Glomerular visceral epithelial cell (primary cell): ENCODE measurements at regions not wholly inside any gene's neighbourhood (a gene's known extent, or its start where the extent isn't known, plus 50 kb on each side); places are given as distances from the start of the nearest gene placed in this dataset.
A peak's percentile ranks its signal among the peaks of the same experiment; 100 is the strongest.
"Not testable (repeated sequence)": the region's sequence is repeated elsewhere in the genome, so short reads cannot be mapped to it uniquely, and the experiment has no call there.

ENCODE experiments used
- DNase-seq: peaks from one replicate; pipeline ENCODE4 v3.0.0-alpha.2; 2016; ENCODE audit errors: extremely low spot score

DNA sequence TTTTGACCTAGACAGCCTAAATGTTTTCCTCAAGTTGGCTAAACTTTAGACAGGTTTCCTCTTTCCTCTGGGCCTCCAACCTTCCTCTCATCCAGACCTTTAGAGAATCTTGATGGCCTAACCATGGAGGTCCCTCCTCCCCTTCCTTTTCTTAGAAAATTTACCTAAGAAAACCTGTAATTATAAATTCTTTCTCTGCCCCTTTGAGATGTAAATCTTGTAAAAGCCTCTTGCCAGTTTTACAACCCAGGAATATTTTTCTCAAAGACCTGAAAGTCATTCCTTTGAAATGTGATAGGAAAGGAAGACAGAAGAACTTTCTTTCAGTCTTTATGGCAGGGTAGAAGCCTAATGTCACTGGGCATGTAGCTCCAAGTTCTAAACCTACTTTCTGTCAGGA, 1752.6 kb upstream of the C9orf72 start:
- no peak for DNase-seq

DNA sequence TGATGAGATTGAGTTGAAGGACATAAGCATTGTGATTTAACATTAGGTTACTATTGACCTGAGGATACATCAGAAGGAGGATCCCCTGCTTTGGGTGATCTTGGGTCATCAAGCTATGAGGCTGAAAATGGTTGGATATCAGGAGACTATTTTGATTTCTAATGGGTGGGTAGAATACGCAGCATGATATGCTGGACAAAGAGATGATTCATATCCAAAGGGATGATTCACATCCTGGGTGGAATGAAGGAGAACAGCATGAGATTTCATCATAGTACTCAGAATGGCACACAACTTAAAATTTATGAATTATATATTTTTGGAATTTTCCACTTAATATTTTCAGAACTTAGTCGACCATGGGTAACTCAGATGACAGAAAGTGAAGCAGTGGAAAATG, 1759.5 kb upstream of the C9orf72 start:
- DNase-seq = peak; percentile 57

DNA sequence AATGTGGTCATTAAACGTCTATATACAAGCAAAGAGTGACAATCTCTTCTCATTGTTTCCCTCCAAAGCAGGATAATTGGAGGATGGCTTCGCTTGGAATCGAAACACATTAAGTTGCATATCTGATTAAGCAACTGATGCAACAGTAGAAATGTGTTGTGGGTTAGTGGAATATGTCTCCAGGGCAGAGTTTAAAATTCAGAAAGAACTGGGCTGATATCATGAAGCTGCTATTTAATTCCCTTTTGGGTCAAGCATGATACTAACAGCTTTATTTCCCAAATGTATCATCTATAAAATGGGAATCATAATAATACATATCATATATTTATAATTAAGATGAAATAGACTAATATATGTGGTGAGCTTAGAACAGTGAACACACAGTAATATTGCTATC, 1763.0 kb upstream of the C9orf72 start:
- DNase-seq = no peak

DNA sequence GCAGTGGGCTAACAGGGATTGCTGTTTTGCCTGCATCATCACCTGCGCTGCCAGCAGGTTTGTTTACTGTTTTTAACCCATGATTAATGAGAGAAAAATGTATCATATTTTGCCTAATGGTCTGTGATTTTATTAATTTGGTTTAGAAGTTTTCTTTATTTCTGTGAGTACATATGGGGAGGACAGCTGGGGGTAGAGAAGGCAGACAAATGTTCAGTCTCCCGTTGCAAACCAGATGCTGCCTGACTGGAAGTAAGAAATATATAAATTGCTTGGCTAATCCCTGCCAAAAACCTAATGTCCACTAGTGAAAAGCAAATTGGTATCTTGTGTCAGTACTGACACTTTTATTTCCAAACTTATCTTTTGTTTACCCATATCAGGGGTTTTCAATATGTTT, 1766.1 kb upstream of the C9orf72 start:
- no peak for DNase-seq

DNA sequence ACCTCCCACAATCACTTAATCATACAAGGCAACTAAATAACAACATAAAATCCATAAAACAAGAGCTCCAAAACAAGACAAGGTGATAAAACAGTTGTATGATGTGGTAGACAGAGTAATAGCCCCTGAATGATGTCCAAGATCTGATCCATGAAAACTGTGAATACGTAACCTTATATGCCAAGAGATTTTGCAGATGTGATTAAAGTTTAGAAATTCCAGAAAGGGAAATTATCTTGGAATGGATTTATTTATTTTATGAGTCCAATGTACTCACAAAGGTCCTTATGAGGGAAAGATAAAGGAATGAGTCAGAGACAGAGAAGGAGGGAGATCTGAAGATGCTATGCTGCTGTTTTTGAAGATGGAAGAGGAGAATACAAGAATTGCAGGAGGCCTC, 1775.7 kb upstream of the C9orf72 start:
- no peak for DNase-seq

DNA sequence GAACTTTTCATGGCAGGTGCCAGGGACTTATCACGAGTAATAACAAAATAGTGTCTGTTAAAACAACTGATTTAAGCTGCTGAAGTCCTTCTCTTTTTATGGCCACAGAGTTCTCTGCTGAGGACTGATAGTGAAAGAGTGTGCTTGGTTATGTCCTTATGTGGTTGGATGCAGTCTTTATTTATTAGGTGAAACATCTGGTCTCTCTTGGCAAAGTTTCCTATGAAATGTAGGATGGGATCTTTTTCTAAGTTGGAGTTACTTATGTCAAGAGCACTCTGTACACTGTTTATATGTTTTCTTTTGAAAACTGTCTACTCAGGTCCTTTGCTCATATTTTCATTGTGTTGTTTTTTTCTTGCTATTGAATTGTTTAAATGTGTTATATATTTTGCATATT, 1816.1 kb upstream of the C9orf72 start:
- no peak for DNase-seq

DNA sequence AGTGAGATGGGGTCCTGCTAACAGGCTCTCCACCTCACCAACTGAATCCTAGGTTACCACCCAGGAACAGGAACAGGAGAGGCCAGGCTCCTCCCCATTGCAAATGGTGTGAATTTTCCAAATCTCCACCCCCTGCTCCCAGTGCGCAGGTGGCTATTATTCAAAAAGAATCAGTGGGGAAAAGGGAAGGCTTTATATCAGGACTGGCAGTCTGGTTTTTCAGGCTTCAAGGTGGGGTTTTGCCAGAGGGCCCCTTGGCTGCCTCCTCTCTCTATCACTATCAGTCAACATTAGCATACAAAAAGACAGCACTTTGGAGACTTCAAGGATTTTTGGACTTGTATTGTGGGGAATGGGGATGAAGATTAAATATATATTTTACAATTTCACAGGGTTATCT, 1817.6 kb upstream of the C9orf72 start:
- no peak for DNase-seq

DNA sequence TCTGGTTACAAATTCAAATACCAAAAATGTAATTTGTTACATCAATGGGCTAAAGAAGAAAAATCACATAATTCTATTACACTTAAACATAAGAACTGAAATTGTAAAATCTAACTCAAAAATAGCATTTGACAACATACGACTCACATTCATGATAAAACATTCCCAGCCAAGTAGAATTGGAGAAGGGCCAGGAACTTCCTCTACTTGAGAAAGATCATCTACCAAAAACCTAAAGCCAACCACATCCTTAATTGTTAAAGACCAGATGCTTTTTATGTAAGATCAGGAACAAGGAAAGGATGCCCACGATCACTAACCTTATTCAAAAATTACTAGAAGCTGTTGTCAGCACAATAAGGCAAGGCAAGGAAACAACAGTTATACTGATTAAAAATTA, 1819.8 kb upstream of the C9orf72 start:
- DNase-seq = peak; percentile 26

DNA sequence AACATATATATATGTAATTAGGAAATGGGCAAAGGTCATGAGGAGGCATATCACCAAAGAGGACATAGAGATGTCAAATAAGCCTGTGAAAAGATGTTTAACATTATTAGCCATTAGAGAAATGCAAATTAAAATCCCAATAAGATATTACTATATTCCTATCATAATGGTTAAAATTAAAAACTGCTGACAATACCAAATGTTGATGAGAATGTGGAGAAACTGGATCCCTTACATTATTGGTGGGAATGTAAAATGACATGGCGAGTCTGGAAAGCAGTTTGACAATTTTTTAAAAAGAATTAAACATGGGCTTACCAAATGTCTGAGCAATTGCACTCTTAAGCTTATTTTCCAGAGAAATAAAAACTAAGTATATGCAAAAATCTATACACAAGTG, 1821.6 kb upstream of the C9orf72 start:
- no peak for DNase-seq

DNA sequence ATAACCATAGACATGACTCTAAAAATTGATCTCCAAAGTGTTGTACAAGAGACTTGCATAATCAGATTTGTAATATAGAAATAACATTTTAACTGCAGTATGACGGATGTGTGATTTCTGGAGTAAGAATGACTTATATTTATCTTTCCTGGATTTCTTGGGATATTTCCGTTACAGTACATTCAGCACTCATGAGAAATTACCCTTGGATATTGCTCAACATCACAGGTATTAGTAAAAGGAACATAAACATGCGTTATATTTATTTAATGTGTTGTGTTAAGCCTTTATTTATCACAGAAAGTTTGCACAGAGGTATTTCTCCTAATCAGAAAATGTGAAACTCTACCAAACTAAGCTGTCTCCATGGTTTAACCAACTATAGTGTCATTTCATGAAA, 1823.9 kb upstream of the C9orf72 start:
- DNase-seq = no peak

DNA sequence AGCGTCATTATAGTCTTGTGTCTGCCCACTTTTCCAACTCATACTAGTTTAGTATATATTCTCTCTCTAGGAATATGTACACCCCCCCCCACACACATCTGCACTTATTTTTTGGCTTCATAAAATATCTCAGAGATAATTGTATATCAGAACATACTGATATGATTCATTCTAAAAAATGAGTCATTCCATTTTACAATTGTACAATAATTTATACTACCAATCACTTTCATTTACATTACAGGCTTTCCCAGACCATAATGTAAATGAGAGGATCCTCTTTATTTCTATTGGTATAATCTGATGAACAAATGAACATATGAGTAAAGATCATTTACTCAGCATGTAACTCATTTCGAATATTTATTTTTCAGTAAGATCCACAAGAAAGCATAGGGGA, 1842.9 kb upstream of the C9orf72 start:
- DNase-seq = no peak

DNA sequence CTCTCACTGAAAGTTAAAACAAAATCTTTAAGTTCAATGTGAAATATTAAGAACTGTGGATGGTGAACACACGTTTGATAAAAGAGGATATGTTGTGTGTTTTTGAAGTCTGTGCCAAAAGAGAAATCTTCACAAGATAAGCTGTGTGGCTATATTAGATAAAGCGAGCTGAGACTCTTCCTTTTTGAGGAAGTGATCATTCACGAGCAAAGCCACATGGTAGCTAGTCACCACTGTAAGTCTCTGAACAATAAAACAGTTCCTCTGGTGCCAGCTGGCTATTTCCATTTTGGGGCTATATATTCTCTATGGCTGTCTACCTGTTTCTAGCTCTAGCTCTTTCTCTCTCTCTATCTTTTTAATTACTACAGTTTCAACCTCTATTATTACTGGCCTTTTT, 1849.2 kb upstream of the C9orf72 start:
- DNase-seq = no peak

DNA sequence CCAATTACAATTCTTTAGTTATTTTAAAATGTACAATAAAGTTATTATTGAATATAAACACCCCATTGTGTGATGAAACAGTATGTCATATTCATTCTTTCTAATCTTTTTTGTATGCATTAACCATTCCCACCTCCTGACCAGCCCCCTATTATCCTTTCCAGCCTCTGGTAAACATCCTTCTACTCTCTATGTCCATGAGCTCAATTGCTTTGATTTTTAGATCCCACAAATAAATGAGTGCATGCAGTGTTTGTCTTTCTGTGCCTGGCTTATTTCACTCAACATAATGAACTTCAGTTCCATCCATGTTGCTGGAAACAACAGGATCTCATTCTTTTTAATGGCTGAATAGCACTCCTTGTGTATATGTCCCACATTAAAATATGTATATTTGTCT, 1858.9 kb upstream of the C9orf72 start:
- DNase-seq = no peak

DNA sequence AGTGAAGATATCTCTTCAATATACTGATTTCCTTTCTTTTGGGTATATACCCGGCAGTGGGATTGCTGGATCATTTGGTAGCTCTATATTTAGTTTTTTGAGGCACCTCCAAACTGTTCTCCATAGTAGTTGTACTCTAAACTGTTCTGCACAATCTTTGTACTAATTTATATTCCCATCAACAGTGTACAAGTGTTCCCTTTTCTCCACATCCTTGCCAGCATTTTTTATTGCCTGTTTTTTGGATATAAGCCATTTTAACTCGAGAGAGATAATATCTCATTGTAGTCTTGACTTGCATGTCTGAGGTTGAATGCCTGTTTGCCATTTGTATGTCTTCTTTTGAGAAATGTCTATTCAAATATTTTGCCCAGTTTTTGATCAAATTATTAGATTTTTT, 1859.4 kb upstream of the C9orf72 start:
- not testable (repeated sequence) for DNase-seq

DNA sequence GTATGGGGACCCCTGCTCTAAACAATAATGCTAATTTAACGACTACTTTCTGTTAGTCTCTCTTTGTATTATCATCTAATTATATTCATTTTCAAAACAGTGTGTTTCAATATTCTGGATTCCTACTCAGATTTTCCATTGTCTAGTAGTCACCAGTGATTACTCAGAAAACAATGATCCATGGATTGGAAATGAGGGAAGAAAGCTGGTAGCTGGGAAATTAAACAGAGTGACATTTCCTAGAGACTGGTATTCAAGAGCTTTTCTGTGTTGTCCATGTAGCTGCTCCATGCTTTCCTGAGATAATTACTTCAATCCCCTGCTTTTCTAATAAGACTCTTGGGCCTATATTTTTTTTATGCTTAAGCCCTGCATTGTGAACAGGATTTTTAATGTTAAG, 1862.1 kb upstream of the C9orf72 start:
- DNase-seq = no peak

DNA sequence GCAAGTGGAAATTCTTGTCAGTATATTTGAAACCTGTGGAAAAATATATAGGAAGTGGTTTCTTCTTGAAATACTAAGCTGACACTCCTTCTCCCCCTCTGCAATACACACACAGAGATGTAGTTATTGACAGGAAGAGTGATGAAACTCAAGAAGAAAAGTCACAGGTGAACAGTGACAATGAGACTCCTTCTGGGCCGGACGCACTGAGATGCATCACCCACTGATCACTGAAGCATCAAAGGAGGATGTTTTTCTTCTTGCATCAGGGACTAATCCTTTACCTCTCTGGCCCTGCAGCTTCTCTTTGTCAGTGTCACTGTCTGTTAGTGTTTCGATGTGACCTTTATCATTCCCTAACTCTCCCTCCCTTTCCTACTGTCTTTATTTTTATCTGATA, 1864.2 kb upstream of the C9orf72 start:
- peak; percentile 37 for DNase-seq

DNA sequence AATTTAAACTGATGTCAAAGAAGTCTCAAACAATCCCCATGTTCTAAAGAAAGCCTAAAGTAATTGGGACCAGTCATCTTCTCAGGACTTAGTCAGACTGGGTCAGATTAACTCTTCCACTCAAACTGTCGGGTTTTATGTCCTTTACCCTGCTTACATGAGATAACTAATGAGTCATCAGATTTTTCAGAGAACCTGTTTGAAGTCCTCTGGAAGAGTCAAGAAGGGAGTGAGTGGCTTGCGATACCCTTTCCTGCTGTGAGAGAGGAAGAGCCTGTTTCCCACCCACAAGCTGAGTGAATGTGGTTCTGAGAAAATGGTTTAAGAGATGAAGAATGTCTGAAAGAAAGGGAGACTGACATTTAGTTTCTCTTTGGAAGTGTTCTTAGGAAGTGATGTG, 1866.7 kb upstream of the C9orf72 start:
- DNase-seq = peak; percentile 28

DNA sequence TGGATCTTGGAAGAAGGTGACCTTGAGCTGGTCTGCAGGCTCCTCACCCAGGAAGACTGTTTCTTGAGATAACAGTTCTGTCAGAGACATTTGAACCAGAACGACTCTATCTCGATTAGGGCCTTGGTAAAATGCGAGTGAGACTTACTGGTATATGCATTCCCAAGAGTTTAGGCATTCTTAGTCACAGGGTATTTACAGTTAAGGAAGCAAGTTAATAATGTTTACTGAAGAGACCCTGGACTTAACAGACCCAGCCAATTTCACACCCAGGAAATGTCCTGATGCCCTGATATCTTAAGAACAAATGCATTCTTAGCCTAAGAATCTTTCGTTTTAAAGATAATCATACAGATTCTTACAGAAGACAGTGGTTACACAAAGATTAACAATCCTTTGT, 1867.2 kb upstream of the C9orf72 start:
- no peak for DNase-seq

DNA sequence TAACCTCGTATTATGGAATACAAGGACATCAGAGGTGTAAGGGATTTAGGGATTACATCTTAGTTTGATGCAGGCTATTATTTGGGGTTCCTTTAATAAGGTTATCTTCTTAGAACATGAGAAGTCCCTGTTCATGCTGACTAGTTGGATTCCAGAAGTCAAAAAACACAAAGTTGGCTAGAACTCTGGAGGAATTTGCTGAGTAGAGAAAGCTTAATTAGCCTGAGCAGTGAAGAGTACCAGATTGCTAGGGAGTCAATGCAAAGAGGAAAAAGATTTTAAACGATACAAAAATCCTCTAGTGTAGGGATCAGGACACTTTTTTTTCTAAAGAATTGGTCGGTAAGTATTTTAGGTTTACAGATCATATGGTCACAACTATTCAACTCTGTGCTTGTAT, 1872.5 kb upstream of the C9orf72 start:
- DNase-seq = no peak

DNA sequence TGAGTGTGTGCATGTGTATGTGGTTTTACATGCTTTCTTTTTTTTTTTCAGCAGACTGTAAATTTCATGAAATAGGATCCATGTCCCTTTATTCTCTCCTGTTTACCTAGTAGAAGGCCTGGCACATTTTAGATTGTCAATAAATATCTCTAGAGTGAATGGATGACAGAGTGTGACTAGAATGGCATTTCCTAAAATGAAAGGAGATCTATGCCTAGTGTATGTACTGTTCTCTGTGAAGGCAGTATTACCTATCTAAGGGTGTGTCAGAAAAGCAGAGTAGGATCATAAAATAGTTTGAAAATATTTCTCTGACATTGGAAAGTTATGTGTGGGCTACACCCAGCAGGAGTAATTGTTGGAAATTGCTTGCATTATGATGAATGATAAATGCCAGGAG, 1876.0 kb upstream of the C9orf72 start:
- DNase-seq = no peak

DNA sequence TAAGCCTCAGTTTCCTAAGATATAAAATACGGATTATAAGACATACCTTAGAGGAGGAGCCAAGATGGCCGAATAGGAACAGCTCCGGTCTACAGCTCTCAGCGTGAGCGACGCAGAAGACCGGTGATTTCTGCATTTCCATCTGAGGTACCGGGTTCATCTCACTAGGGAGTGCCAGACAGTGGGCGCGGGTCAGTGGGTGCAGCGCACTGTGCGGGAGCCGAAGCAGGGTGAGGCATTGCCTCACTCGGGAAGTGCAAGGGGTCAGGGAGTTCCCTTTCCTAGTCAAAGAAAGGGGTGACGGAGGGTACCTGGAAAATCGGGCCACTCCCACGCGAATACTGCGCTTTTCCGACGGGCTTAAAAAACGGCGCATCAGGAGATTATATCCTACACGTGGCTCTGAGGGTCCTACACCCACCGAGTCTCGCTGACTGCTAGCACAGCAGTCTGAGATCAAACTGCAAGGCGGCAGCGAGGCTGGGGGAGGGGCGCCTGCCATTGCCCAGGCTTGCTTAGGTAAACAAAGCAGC, 1877.1 kb upstream of the C9orf72 start:
- not testable (repeated sequence) for DNase-seq

DNA sequence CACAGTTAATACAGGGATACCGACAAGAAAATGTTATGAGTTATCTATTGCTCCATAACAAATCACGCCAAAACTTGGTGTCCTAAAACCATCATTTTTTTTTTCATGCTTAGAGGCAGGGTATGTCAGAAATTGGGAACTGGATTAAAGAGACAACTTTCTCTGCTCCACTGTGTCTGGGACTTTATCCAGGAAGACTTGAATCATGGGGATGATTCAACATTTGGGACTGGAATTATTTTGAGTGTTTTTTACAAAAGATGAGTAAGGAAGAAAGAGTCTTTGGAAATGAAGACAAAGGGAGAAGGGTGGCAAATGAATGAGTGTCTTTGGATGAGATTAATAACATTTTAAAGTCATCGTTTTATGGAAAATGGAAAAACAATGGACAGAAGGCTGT, 1883.7 kb upstream of the C9orf72 start:
- DNase-seq = no peak

DNA sequence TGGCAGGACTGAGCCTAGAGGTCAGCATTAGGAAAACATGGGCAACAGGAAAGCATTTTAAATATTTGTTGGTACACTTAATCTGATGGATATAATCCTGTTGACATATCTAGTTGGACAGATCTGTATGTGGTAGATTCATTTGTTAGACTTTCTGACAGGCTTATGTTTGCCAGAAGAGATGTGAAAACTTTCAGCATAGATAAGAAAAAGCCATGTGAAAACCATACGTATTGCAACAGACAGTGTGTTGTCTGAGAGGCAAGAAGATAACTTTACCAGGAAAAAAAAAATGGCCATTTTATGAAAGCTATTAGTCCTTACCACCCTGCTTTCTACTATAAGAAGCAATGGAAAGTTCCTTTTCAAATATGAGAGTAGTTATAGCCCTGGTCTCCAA, 1902.2 kb upstream of the C9orf72 start:
- no peak for DNase-seq

DNA sequence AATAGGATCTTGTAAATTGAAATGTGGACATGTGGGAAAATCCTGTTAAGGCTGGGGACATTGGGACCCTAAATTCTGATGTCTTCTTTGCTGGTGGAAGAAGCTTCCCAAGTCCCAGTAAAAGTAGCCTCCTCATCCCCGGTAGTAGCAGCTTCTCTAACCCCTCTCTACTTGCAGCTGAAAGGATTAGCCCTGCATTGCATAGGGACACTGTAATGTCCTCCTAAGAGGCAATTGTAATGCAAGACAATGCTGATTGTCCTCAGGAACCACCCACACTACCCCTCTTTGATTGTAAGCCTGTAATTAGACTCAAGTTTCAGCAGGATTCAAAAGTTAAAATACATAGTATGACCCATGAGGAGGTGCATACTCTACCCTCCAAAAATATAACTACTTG, 1938.4 kb upstream of the C9orf72 start:
- DNase-seq = no peak

DNA sequence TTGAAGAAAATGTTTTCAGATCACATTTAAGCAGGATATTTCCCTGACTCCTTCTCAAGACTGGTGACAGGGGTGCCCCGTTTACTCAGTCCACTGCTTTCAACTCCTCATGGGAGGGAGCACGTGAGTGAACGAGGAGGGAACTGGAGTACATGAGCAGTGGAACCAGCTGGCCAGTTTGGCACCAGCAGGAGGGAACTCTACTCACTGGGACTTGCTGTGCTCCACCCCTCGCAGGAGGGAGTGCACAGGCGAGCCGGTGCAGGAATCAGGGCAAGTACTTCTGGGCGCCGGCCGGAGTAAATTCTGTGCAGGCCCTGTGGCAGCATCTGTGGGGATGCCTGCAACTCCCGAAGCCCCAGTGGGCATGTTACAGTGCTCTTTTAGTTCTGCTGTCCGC, 1941.1 kb upstream of the C9orf72 start:
- DNase-seq = no peak
